ENCODE measurements at regions not wholly inside any gene's neighbourhood (a gene's known extent, or its start where the extent isn't known, plus 50 kb on each side); places are given as distances from the start of the nearest gene placed in this dataset.

DNA sequence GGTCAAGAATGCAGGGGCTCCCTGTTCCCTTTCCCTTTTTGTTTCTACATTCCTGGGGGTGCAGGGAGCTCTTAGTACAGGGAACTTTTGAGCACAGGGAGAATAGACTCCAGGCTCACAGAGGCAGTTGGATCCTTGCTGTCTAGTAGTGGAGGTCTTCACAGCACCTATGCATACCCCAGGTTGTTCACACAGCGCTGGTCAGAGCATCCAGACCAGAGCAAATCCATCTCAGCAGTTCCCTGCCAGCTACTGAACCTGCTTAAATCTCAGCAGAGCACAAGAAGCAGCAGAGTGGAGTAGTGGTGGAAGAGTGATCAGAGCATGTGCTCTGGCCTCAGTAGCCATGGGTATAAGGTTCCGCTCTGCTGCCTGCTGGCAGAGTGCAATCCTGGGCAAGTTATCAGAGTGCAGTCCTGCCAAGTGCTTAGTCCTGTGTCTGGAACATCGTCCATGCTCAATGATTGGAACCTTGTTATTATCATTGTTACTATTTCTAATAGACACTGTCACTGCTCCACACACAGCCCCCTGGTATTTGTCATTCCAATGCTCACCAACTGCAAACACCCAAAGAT lies 220.4 kb downstream of the CBLN1 start:
- H3K27ac ChIP-seq, result no peak overlapping the region
- no peak overlapping the region for H3K4me3 ChIP-seq
- DNase-seq (ENCODE audit: low read depth, low spot score), result no peak
- TF ChIP-seq POLR2AphosphoS5 (IDR thresholded peaks at IDR 0.05; ENCODE audit: borderline replicate concordance, low read depth, low read length) (no peak), FOXP2 (optimal IDR thresholded peaks at IDR 0.05; ENCODE audit: control extremely low read depth, extremely low read length, insufficient read depth) (no peak), EZH2 (IDR thresholded peaks at IDR 0.05) (no peak)
- H3K36me3 ChIP-seq (ENCODE audit: insufficient read depth, low read length), result no peaks in the 10 kb centered on the region
- no peaks in the 10 kb centered on the region for H3K9me3 ChIP-seq (ENCODE audit: low read depth, low read length)
- H3K9ac ChIP-seq (ENCODE audit: insufficient read length), result no peak overlapping the region

DNA sequence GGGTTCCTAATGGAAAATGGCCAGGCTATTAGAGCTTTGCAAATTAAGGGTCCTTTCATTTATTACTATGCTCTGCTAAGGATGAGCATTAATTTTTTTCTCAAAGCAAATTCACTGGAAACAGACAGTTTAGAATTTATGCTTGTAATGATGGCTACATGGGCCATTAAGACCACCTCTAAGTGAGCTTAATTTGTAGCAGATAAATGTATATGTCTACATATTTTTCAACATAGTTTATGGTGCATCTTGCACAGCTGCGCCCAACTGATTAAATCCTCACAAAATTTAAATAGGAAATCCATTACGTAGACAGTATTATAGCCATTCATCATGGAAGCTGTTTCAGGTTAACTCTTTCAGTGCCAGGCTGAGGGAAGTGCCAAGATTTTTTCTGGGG lies 220.9 kb downstream of the CBLN1 start:
- H3K36me3 ChIP-seq (ENCODE audit: insufficient read depth, low read length), result no peaks in the 10 kb centered on the region
- no peak overlapping the region for H3K9ac ChIP-seq (ENCODE audit: insufficient read length)
- DNase-seq (ENCODE audit: low read depth, low spot score), result no peak
- H3K4me3 ChIP-seq, result no peak overlapping the region
- H3K27ac ChIP-seq, result no peak overlapping the region
- no peaks in the 10 kb centered on the region for H3K9me3 ChIP-seq (ENCODE audit: low read depth, low read length)
- TF ChIP-seq POLR2AphosphoS5 (IDR thresholded peaks at IDR 0.05; ENCODE audit: borderline replicate concordance, low read depth, low read length), result no peak
- no peak for TF ChIP-seq FOXP2 (optimal IDR thresholded peaks at IDR 0.05; ENCODE audit: control extremely low read depth, extremely low read length, insufficient read depth)
- TF ChIP-seq EZH2 (IDR thresholded peaks at IDR 0.05), result no peak

- TF ChIP-seq POLR2AphosphoS5 (IDR thresholded peaks at IDR 0.05; ENCODE audit: borderline replicate concordance, low read depth, low read length) (no peak), EZH2 (IDR thresholded peaks at IDR 0.05) (no peak)
- Histone ChIP-seq H3K27ac (no peak overlapping the region), H3K4me3 (no peak overlapping the region), H3K9me3 (ENCODE audit: low read depth, low read length) (no peaks in the 10 kb centered on the region), H3K9ac (ENCODE audit: insufficient read length) (no peak overlapping the region), H3K36me3 (ENCODE audit: insufficient read depth, low read length) (no peaks in the 10 kb centered on the region)
- no peak for DNase-seq (ENCODE audit: low read depth, low spot score)
Observed at GRCh38 chr16:49058382-49058781, 223.3 kb downstream of the CBLN1 start.

DNA sequence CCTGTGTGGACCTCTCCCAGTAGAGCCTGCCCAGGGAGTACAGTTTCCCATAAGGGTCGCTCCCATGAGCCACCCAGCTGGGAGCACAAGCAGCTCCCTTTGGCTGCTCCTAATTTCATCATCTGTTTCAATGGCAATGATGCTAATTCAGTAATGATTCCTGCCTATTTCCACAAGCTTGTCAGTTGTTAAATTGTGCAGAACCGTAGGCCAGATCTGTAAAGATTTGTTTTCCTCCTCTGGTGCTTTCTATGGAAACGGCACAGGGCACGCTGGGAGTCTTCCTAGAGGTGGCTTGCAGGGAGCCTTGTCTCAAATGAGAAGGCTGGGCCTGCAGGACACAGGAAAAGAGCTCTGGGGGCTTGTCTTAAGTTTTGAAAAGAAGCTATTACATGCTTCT lies 223.7 kb downstream of the CBLN1 start:
- Histone ChIP-seq H3K4me3 (no peak overlapping the region), H3K27ac (no peak overlapping the region)
- TF ChIP-seq POLR2AphosphoS5 (IDR thresholded peaks at IDR 0.05; ENCODE audit: borderline replicate concordance, low read depth, low read length), result no peak
- TF ChIP-seq FOXP2 (optimal IDR thresholded peaks at IDR 0.05; ENCODE audit: control extremely low read depth, extremely low read length, insufficient read depth), result no peak
- no peak for TF ChIP-seq EZH2 (IDR thresholded peaks at IDR 0.05)

GRCh38 chr16:49057391-49057790 lies 224.2 kb downstream of the CBLN1 start:
- no peaks in the 10 kb centered on the region for H3K36me3 ChIP-seq (ENCODE audit: insufficient read depth, low read length)
- no peak overlapping the region for H3K4me3 ChIP-seq
- no peak overlapping the region for H3K9ac ChIP-seq (ENCODE audit: insufficient read length)
- H3K9me3 ChIP-seq (ENCODE audit: low read depth, low read length), result no peaks in the 10 kb centered on the region
- TF ChIP-seq FOXP2 (optimal IDR thresholded peaks at IDR 0.05; ENCODE audit: control extremely low read depth, extremely low read length, insufficient read depth) (no peak), EZH2 (IDR thresholded peaks at IDR 0.05) (no peak), POLR2AphosphoS5 (IDR thresholded peaks at IDR 0.05; ENCODE audit: borderline replicate concordance, low read depth, low read length) (no peak)
- no peak overlapping the region for H3K27ac ChIP-seq
- DNase-seq (ENCODE audit: low read depth, low spot score), result no peak

More for the DNA sequence above, 223.7 kb downstream of the CBLN1 start:
- no peak for DNase-seq (ENCODE audit: low read depth, low spot score)
- Histone ChIP-seq H3K9me3 (ENCODE audit: low read depth, low read length) (no peaks in the 10 kb centered on the region), H3K9ac (ENCODE audit: insufficient read length) (no peak overlapping the region), H3K36me3 (ENCODE audit: insufficient read depth, low read length) (no peaks in the 10 kb centered on the region)

GRCh38 chr16:49056546-49056945 lies 225.1 kb downstream of the CBLN1 start:
- Histone ChIP-seq H3K9me3 (ENCODE audit: low read depth, low read length) (no peaks in the 10 kb centered on the region), H3K9ac (ENCODE audit: insufficient read length) (no peak overlapping the region), H3K4me3 (no peak overlapping the region), H3K36me3 (ENCODE audit: insufficient read depth, low read length) (no peaks in the 10 kb centered on the region), H3K27ac (no peak overlapping the region)
- DNase-seq (ENCODE audit: low read depth, low spot score), result no peak
- TF ChIP-seq FOXP2 (optimal IDR thresholded peaks at IDR 0.05; ENCODE audit: control extremely low read depth, extremely low read length, insufficient read depth) (no peak), POLR2AphosphoS5 (IDR thresholded peaks at IDR 0.05; ENCODE audit: borderline replicate concordance, low read depth, low read length) (no peak)

- Histone ChIP-seq H3K9me3 (ENCODE audit: low read depth, low read length) (no peaks in the 10 kb centered on the region), H3K9ac (ENCODE audit: insufficient read length) (no peak overlapping the region), H3K4me3 (no peak overlapping the region), H3K27ac (no peak overlapping the region), H3K36me3 (ENCODE audit: insufficient read depth, low read length) (no peaks in the 10 kb centered on the region)
- TF ChIP-seq EZH2 (IDR thresholded peaks at IDR 0.05) (no peak), POLR2AphosphoS5 (IDR thresholded peaks at IDR 0.05; ENCODE audit: borderline replicate concordance, low read depth, low read length) (no peak), FOXP2 (optimal IDR thresholded peaks at IDR 0.05; ENCODE audit: control extremely low read depth, extremely low read length, insufficient read depth) (no peak)
- DNase-seq (ENCODE audit: low read depth, low spot score), result no peak
Observed at GRCh38 chr16:49055824-49056545, 225.7 kb downstream of the CBLN1 start.

DNA sequence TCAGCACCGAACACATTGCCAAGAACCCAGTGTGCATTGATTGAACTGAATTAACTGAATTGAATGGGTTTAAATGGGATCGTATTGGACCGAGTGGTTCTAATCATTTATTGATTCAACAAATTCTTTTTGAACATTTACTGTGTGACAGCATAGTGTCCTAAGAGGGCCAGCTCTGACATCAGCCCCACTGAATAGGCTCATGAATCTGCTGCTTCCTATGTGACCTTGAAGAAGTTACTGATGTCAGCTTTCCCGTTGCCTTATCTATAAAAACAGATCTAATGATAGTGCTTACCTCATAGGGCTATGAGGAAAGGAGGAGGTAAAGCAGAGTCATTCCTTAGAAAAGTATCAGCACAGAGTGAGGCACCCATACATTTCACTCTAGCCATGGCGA lies 226.3 kb downstream of the CBLN1 start:
- H3K4me3 ChIP-seq, result no peak overlapping the region
- no peak overlapping the region for H3K27ac ChIP-seq
- DNase-seq (ENCODE audit: low read depth, low spot score), result no peak
- H3K36me3 ChIP-seq (ENCODE audit: insufficient read depth, low read length), result no peaks in the 10 kb centered on the region
- TF ChIP-seq EZH2 (IDR thresholded peaks at IDR 0.05), result no peak
- no peak for TF ChIP-seq POLR2AphosphoS5 (IDR thresholded peaks at IDR 0.05; ENCODE audit: borderline replicate concordance, low read depth, low read length)
- no peak for TF ChIP-seq FOXP2 (optimal IDR thresholded peaks at IDR 0.05; ENCODE audit: control extremely low read depth, extremely low read length, insufficient read depth)
- no peaks in the 10 kb centered on the region for H3K9me3 ChIP-seq (ENCODE audit: low read depth, low read length)
- no peak overlapping the region for H3K9ac ChIP-seq (ENCODE audit: insufficient read length)

DNA sequence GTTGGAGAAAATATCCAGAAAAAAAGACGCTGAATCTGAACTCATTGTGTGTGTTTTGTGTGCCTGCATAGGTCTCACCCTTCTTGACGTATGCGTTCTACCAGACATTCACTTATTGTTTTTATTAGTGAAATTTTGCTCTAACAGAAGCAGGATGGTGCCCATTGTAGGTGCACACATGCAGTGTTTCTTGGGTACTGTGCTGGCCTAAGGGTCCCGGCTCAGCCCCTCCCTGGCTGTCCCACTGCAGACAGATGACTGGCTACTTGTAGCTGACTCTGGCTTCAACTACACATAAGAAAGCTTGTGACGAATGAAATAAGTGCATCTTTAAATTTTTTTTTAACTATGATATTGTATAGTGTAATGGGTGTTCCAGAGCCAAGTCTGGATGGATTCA lies 227.0 kb downstream of the CBLN1 start:
- no peak overlapping the region for H3K9ac ChIP-seq (ENCODE audit: insufficient read length)
- TF ChIP-seq FOXP2 (optimal IDR thresholded peaks at IDR 0.05; ENCODE audit: control extremely low read depth, extremely low read length, insufficient read depth) (no peak), POLR2AphosphoS5 (IDR thresholded peaks at IDR 0.05; ENCODE audit: borderline replicate concordance, low read depth, low read length) (no peak), EZH2 (IDR thresholded peaks at IDR 0.05) (no peak)
- H3K27ac ChIP-seq, result no peak overlapping the region
- H3K9me3 ChIP-seq (ENCODE audit: low read depth, low read length), result no peaks in the 10 kb centered on the region
- H3K4me3 ChIP-seq, result no peak overlapping the region
- H3K36me3 ChIP-seq (ENCODE audit: insufficient read depth, low read length), result no peaks in the 10 kb centered on the region
- no peak for DNase-seq (ENCODE audit: low read depth, low spot score)
